ENCODE measurements at regions not wholly inside any gene's neighbourhood (a gene's known extent, or its start where the extent isn't known, plus 50 kb on each side); places are given as distances from the start of the nearest gene placed in this dataset.

DNA sequence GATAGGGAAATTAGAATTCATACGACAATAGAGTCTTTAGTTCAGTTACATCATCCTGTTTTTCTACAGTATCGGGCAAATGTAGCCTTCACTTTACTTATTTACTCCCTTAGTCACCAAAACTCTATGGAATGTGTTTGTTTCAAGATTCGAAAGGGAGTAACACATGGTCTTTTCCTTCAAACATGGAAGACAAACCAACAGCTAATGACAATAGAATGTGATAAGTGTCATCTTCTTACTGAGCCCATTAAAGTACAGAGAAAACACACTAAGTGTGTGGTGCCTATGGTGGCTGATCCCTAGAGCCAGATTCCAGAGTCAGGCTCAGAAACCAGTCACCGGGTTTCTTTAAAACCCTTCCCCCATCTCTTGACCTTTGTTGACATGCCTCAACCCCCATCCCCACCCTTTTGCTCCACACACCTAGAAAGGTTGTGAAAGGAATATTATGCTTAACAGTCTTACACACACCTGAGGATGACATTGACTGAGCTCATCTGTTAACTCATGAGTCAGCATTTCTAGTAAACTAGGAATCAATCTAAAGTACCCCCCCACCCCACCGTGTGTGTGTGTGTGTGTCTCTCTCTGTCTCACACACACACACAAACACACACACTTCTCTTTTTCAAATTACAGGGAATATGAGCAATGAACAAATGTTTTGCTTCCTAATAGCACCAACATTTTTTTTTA, 549.6 kb upstream of the CCDC54 start:
- Mint-ChIP-seq H3K9me3 (peaks cover 14% of the 10 kb centered on the region), H3K27me3 (ENCODE audit: low read depth, poor library complexity) (no peaks in the 10 kb centered on the region), H3K27ac (no peak overlapping the region), H3K4me3 (no peak overlapping the region), H3K4me1 (peaks cover 5% of the 10 kb centered on the region), H3K36me3 (ENCODE audit: low read depth) (peaks cover 10% of the 10 kb centered on the region)
- TF ChIP-seq, protein P1, sequence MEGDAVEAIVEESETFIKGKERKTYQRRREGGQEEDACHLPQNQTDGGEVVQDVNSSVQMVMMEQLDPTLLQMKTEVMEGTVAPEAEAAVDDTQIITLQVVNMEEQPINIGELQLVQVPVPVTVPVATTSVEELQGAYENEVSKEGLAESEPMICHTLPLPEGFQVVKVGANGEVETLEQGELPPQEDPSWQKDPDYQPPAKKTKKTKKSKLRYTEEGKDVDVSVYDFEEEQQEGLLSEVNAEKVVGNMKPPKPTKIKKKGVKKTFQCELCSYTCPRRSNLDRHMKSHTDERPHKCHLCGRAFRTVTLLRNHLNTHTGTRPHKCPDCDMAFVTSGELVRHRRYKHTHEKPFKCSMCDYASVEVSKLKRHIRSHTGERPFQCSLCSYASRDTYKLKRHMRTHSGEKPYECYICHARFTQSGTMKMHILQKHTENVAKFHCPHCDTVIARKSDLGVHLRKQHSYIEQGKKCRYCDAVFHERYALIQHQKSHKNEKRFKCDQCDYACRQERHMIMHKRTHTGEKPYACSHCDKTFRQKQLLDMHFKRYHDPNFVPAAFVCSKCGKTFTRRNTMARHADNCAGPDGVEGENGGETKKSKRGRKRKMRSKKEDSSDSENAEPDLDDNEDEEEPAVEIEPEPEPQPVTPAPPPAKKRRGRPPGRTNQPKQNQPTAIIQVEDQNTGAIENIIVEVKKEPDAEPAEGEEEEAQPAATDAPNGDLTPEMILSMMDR (IDR thresholded peaks at IDR 0.05) = no peak
- DNase-seq = no peak

DNA sequence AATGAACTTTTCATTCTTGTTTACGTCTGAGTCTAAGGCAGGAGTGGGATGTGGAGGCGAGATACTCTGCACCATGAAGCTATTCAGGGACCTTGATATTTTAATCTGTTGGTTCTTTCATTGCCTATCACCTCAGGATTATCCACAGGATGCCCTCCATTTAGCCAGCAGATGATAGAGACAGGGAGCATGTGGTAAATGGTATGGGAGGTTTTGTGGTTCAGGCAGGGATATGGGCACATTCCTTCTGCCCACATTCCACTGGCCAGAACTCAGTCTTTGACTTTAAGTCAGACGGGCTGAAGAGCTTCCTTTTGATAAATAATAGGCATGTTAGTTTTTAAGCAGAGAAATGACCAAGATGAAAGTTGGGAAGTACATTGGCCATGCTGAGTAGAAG, 548.0 kb upstream of the CCDC54 start:
- no peak overlapping the region for H3K4me3 Mint-ChIP-seq
- peak overlapping the region; percentile 23 for H3K27ac Mint-ChIP-seq
- DNase-seq = no peak
- peaks cover 18% of the 10 kb centered on the region for H3K9me3 Mint-ChIP-seq
- TF ChIP-seq, protein P1 (IDR thresholded peaks at IDR 0.05) = no peak
- H3K36me3 Mint-ChIP-seq (ENCODE audit: low read depth) = peaks cover 11% of the 10 kb centered on the region
- H3K27me3 Mint-ChIP-seq (ENCODE audit: low read depth, poor library complexity) = no peaks in the 10 kb centered on the region
- peaks cover 5% of the 10 kb centered on the region for H3K4me1 Mint-ChIP-seq

DNA sequence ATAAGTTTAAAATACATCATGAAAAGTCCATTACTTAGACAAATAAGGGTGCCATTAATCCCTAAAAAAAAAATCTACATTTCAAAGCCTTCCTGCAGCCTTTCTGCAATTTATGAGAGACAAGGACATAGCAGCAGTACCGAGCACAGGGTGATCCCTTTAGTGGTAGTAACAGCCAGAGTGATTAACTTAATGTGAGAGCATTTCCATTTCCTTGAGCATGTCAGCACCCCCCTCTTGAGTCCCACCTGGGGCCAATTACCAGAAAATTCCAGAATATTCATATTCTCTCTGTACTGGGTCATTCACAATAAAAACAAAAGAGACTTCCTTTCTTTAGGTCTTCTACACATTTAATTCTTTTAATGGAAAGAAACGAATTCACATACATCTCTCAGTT, 546.9 kb upstream of the CCDC54 start:
- TF ChIP-seq, protein P1 (IDR thresholded peaks at IDR 0.05) = no peak
- no peak for DNase-seq
- Mint-ChIP-seq H3K4me3 (no peak overlapping the region), H3K4me1 (peaks cover 5% of the 10 kb centered on the region), H3K27me3 (ENCODE audit: low read depth, poor library complexity) (no peaks in the 10 kb centered on the region), H3K36me3 (ENCODE audit: low read depth) (peaks cover 11% of the 10 kb centered on the region), H3K27ac (no peak overlapping the region), H3K9me3 (peaks cover 18% of the 10 kb centered on the region)

DNA sequence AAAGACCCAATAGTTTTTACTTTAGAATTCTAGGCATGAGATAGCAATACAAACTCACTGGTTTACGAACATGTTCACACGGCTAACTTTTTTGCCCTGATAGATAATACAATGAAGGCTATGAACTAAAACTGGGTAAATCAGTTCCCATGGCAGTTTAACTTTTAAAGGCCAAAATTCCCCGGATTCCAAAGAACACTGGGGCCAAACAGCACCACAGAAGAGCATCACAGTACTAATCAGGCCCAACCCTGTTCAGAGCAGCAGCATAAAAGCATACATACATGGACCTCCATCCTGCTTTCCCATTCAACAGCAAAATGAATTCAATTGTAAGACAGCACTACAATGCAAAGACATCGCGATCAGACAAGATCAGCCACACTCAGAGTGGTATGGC, 540.3 kb upstream of the CCDC54 start:
- Mint-ChIP-seq H3K27ac (peak overlapping the region; percentile 3), H3K27me3 (ENCODE audit: low read depth, poor library complexity) (peaks cover 2% of the 10 kb centered on the region), H3K4me1 (no peaks in the 10 kb centered on the region), H3K36me3 (ENCODE audit: low read depth) (peaks cover 9% of the 10 kb centered on the region), H3K4me3 (no peak overlapping the region), H3K9me3 (peaks cover 11% of the 10 kb centered on the region)
- no peak for DNase-seq
- TF ChIP-seq, protein P1 (IDR thresholded peaks at IDR 0.05) = no peak

DNA sequence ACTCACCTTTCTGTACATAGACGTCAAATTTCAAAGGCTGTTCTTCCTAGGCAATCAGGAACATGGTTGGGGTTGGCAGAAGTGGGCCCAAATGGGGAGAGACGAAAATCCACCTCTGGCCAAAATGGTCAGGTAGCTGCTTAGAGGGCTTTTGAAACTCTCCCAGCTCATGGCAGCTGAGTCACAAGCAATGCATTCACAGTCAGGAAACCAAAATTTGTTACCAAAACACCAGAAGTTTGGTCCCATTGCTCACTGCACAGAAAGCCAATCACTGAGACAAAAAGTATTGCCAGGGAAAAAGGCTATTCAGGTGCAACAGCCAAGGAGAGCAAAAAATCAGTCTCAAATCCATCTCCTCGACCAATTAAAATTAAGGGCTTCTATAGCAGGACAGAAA, 539.6 kb upstream of the CCDC54 start:
- no peak overlapping the region for H3K4me3 Mint-ChIP-seq
- no peak for DNase-seq
- TF ChIP-seq, protein P1 (IDR thresholded peaks at IDR 0.05) = no peak
- H3K27ac Mint-ChIP-seq = no peak overlapping the region
- peaks cover 2% of the 10 kb centered on the region for H3K36me3 Mint-ChIP-seq (ENCODE audit: low read depth)
- H3K27me3 Mint-ChIP-seq (ENCODE audit: low read depth, poor library complexity) = peaks cover 2% of the 10 kb centered on the region
- H3K9me3 Mint-ChIP-seq = peaks cover 4% of the 10 kb centered on the region
- H3K4me1 Mint-ChIP-seq = no peaks in the 10 kb centered on the region
